Umbilical cord (tissue), 1 donor: ENCODE measurements at regions not wholly inside any gene's neighbourhood (a gene's known extent, or its start where the extent isn't known, plus 50 kb on each side); places are given as distances from the start of the nearest gene placed in this dataset.

ENCODE experiments used
- DNase-seq: peaks from one replicate; pipeline ENCODE4 v3.0.0-alpha.2; 2015; ENCODE audit warnings: low spot score

DNA sequence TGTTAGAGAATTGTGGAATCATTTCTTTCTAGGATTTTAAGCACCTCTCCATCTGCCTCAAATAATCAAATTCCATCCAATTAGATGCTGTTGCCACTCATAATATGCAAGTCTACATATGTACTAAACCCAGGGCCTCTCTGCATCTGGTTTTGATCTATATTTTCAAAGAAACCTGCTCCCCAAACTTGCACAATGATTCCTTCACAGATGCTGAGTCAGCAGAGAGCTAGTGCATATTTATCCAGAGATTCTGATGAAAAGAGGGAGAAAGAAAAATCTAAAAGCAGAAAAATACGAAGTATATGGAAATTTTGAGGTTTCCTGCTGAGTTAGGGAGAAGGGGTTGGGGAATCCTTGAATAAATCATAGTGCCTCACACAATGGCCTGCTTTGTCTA lies 235.1 kb upstream of the RBFOX1 start:
- peak; percentile 63 for DNase-seq

DNA sequence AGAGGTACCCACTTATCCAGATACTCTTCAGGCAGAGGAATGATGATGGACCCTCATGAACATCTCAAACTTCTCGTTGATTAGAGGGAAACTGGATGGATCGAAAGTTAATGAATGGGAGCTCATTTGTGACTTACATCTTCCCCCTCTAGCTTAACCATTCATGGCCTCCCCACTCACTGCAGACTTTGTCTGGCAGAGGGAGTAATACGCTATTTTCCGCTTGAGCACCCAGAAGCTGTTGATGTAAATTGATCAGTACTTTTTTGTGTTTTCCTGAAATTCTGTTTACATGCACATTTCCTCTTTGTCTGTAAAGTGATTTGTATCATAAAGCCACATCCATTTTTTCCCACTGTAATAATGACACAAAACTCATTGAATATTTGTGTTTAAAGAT lies 239.1 kb upstream of the RBFOX1 start:
- DNase-seq: no peak

DNA sequence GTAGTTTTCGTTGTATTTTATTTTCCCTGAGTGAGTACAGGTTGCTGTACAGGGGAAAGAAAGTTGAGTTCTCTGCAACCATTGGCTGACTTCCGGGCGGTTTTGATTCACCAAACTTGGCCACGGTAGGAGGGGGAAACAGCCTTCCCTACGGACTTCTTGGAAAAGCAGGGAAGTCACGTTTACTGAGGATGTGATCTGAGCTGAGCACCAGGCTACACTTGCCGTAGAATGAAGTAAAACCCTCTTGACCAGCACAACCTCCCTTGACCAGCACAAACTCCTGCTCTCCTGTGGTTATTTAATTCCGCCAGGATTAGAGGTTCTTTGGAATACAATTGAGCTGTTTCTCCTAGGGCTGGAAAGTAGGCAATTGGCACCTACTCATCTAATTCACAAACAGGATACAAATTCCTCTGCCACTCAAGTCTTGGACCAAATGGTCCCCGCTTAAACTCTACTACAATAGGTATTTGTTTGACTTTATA lies 242.0 kb upstream of the RBFOX1 start:
- no peak for DNase-seq

DNA sequence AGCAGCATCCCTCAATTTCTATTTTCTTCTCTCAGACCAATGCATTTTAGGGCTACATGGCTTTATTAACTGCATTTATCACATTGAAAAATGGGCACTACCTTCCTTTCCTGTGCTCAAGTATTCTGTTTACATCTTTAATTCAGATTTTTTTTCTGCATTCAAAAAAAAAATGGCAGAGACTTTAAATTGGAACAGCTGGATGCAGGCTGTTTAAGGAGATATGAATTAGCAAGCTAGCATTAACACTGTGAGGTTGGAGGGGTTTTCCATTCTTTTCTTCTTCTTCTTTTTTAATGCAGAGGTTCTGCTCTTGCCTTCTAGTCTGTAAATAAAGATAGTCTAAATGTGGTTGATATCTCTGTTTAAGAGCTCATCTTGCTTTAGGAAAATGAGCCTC lies 242.9 kb upstream of the RBFOX1 start:
- no peak for DNase-seq

DNA sequence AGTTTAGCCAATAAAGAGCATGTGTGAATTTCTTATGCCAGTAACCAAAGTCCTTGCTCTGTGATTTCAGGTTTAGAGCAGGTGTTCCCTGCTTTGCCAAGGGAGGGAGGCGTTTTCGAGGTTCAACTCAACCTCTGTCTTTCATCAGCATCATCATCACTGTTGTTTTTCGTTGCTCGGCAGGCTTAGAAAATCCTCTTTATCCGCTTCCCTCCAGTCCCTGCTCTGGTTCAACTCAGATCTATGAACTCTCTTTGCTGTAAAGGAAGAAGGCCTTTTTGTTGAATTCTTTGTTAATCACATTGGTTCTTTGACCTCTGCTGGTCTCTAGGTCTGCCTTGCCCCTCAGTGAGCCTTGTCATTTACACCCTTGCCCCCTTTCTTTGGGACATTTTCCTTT lies 243.9 kb upstream of the RBFOX1 start:
- peak; percentile 59 for DNase-seq

DNA sequence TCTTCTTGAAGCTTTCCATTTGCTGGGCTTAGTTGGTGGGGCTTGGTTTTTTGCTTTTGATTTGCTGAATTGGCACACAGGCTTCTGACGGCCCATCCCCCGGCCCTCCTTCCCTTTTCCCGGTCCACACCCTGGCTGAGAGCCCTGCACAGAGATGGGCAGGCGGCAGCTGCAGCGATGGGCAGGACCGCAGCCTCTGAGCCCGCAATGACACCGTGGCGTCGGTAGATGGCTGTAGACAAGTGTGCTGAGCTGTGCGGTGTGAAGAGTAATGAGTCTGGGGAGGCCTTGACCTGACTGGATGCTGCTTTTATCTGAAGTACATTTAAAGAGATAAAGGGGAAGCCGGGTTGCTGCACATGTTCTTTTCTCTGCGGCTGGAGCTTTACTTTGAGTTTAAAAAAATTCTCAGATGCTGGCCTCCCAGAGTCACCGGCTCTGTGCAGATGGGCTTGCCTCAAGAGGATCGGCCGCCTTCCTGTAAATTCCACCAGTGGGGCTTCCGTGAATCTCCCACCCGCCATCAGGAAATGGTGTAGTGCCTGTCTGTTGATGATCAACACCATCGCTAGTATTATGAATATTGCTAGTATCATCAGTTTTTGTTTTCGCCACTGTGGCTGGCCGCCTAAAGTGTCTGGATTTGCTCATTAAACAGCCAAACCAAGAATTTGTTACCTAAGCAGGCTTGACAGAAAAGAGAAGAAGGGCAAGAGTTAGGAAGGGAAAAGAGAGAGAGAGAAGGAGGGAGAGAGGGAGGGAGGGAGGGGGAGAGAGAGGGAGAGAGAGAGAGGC lies 245.6 kb upstream of the RBFOX1 start:
- peak; percentile 92 for DNase-seq

DNA sequence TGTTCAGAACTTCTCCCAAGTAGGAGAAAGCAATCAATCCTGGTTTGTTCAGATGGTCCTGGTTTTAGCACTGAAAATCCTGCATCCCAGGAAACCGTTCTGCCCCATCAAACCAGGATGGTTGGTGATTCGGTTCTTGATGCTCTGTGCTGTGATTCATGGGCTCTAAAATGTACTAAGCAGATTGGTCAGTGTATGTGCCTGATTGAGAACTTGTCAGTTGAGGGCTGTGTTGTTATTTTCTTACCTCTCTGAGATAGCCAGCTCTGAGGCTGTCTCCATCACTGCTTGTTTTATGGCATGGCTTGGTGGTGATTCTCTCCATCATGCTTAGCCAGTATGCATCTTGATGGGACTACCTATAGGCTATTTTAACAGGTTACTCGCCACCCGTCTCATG lies 246.9 kb upstream of the RBFOX1 start:
- DNase-seq: no peak

DNA sequence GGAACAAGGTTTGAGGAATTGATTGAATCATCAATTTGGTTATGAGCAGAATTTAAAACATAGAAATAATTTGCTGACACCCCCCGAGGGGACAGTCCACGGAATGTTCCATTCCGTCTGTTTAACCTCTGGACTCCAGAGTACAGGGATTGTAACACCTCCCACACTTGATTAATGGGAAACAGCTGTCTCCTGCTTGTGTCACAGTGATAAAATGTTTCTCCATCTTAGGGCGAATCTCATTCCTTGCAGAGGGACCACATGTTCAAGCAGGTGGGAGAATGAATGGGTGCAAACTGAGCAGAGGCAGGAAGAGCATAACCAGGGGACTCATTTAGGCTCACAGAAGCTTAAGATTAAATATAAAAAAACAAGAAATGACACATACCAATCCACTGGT lies 249.5 kb upstream of the RBFOX1 start:
- no peak for DNase-seq

DNA sequence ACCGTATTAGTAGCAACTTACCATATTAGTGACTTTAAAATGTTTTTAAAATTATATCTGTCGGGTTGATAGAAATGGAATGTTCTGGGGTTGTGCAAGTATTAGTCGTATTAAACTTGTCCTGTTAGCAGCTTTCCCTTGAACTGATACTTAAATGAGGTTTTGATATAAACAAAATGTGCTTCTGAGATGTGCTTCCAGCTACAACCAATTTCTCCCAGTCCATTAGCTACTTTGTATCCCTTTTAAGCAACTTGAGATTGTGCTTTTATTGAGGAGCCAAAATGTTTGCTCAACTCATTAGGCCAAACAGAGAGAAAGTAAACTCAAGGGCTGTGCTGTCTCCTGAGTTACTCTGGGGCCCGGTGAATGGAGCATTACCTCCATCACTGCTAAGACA lies 255.0 kb upstream of the RBFOX1 start:
- DNase-seq: no peak

DNA sequence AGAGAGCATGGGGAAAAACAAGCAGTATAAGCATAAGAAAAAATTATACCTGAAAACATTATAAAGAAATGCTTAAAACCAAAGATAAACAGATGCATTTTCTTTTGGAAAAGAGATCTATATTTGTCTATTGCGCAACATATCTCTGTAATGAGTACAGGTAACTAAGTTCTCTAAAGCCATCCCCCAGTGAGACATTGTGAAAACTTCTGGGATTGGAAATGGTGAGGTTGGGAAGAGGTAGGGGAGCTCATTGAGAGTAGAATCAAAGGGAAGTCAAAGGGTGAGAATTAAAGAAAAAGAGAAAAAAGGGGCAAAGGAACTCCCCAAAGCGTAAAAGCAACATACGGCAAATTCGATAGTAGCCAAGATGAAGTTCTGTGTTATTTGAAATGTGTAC lies 257.9 kb upstream of the RBFOX1 start:
- no peak for DNase-seq

DNA sequence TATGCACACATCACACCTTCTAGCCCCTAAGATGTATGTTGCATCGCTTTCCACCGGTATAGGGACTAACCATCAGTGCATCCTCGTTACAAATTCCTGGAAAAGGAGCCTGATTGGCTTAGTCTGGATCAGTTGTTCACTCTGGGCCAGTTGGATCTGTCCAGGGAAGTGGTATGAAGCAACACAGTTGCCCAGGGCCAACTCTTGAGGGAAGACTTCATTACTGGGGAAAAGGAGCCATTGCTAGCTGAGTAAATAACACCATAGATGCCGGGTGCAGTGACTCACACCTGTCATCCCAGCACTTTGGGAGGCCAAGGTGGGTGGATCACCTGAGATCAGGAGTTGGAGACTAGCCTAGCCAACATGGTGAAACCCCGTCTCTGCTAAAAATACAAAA lies 275.2 kb upstream of the RBFOX1 start:
- DNase-seq: no peak

DNA sequence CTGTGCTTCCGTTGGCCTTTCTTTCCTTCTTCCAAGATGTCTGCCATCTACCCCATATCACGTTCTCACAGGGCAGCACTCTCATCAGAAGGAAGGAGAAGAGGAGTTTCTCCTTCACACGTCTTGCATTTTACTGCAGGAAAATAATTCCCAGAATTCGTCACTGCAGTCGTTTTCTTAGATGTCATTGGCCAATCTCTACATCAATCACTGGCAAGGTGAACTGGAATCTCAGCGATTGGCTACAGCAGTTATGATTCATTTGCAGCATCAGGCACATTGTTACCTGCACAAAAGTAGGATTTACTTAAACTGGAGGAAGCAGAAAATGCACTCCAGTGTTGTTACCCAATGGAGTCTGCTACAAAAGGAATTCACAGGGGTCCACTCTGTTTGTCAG lies 277.2 kb upstream of the RBFOX1 start:
- no peak for DNase-seq

DNA sequence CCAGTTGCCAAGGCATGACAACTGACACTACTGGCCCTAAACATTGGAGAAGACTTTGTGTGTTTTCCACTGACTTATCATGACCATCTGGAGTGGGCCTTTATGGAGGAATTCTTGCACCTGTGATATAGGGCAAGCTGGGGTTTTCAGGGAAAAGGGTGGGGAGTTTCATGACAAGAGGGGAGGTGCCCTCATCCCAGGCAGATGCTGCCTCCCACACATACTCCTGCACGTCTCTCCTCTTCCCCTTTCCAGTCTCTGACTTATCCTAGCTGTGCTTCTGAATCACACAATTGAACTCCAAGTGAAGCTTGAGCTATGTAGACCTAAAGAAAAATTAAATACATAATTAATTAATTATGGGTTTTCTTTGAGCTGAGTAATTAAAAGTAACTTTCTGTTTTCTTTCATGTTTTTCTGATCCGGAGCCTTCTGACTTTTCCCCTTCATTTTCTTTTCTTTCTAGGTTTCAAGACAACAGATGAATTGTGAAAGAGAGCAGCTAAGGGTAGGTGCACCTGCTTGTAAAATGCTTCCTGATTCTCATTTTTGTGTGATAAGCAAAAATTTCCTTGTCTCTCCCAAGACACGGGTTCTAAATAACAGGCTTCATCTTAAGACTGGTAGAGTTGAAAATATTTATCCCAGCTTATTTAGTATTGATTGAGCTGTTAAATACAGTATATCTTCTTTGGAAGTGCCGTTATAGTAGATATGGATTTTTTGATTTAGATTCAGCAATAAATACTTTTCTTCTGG lies 280.9 kb upstream of the RBFOX1 start:
- DNase-seq: no peak

DNA sequence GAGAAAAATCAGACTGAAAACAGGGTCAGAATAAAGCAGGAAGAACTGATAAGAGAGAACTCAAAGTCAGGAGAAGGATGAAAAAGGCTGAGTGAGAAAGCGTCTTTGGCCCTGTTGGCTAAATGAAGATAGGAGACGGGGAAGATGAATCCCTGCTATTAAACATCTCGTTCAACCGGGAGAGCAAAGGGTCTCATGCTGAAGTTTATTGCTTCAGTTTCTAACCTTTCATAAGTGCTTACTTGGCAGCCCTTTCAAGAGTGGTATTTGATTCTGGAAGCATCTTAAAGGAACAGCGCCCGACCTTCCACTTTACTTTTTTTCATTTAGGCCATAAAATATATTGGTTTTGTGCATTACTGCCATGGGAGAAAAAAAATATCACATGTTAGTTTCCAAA lies 288.3 kb upstream of the RBFOX1 start:
- DNase-seq: peak; percentile 88

DNA sequence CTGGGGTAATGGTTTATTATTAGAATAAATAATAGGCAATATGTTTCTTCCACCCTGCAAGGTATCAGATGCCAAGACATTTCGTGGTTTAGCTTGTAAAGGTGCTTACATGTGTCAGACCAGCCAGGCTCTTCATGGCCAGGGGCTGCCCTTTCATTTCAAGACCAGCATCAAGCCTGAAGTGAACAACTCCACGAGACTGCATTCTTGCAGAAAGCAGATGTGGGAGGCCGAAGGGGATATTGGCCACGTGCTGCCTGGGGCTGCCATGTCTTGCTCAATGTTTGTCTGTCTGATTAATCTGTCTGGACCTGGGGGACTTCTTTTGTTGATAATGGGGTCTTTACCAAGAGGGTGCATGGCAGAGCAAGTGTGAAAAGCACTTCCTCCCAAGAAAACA lies 294.2 kb upstream of the RBFOX1 start:
- no peak for DNase-seq

DNA sequence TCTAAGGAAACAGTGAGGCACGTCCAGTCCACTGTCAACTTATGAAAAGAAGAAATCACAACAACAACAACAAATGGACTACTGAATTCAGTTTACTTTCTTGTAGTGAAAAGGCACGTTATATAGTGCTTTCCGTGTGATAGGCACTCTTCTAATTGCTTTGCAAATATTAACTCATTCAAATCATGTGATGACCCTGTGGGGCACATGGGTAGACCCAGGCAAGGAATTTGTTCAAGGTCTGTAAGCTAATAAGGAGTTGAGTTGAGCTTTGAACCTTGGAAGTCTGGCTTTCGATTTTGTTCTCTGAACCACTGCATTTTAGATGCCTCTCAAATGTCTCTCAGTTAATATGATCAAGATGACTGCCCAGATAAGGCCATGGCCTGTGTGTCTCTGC lies 295.1 kb upstream of the RBFOX1 start:
- no peak for DNase-seq

DNA sequence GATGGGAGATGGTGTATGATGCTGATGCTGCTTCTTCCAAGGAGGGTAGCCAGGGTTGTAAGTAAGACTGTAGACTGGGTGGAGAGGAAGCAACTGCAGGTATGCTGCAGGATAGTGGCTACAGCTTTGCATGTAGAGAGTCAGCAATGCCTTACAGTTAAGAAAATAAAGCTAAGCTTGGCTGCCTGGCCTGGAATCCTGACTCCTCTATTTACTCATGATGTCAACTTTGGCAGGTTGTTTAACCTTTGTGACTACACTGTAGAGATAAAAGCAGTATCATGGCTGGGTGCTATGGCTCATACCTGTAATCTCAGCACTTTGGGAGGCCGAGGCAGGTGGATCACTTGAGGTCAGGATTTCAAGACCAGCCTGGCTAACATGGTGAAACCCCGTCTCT lies 301.6 kb upstream of the RBFOX1 start:
- no peak for DNase-seq

DNA sequence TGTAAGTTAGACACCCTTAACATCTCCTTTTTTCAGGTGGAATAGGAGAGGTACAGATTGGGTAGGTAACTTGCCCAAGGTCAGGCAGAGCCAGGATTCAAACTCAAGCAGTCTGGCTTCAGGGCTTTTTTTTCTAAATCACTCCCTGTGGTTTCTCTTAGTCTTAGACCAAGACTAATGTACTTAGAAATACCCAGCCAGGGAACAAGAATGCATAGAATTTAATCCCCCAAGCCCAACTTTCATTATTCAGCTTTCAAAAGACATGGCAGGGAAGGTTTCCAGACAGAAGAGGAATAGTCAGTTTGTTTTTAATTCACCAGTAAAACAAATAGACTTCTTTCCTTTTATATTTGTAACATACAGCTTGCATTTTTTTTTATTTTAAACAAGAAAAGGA lies 305.2 kb upstream of the RBFOX1 start:
- no peak for DNase-seq

DNA sequence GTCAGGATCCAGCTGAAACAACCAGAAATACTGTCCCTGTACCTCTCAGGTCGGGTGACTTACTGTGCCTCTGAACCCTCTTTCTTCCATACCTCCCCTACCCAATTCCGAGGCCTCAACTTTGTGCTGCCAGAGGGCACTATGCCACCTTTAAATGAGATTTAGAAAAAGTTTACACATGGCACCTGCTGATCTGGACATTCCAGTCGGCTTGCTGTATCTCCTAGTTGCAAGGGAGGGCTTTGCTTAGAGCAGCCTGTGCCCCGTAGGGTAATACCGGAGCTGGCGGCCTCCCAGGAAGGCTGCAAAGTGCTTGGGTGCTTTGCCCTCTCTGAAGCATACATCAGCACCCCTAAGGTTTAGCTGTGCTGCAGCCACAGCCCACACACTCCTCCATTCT lies 306.0 kb upstream of the RBFOX1 start:
- no peak for DNase-seq

DNA sequence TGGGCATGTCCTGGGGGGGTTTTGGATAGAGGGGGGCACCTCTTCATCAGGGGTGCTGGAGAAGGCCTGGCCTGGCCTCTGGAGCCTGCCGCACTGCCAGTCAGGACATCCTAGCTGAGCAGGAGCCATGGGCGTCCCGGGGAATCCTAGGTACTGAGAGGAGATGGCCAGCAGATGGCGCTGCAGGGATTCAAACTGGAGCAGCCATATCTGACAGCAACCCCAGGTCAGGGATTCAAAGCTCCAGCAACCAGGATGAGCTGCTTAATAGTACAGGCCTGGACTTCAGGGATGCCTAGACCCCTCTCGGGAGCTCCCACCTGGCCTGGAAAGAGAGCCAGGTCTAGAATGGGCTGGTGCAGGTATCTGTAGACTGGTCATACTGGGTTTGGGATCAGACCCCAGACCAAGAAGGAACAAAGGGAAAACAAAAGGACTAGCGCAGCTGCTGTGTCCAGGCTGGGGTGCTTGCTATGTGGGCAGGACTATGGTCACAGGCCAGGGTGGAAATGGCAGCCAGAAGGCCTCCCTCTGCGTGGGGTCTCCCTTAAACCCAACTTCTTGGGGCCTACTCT lies 306.9 kb upstream of the RBFOX1 start:
- peak; percentile 80 for DNase-seq

DNA sequence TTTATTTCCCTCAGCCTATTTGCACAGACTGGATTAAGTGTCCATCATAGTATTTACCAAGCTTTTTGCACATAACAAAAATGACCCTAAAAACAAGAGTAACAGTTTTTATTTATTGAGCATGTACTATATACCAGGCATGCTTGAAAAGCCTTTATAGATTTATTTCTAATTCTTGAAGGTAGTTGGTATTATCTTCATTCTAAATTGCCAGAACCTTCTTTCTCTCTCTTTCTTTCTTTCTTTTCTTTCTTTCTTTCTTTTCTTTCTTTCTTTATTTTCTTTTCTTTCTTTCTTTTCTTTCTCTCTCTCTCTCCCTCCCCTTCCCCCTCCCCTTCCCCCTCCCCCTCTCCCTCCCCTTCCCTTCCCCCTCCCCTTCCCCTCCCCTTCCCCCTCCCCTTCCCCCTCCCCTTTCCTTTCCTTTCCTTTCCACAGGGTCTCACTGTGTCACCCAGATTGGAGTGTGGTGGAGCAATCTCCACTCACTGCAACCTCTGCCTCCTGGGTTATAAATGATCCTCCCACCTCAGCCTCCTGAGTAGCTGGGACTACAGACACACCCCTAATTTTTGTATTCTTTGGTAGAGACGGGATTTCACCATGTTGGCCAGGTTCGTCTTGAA lies 310.9 kb upstream of the RBFOX1 start:
- DNase-seq: no peak

DNA sequence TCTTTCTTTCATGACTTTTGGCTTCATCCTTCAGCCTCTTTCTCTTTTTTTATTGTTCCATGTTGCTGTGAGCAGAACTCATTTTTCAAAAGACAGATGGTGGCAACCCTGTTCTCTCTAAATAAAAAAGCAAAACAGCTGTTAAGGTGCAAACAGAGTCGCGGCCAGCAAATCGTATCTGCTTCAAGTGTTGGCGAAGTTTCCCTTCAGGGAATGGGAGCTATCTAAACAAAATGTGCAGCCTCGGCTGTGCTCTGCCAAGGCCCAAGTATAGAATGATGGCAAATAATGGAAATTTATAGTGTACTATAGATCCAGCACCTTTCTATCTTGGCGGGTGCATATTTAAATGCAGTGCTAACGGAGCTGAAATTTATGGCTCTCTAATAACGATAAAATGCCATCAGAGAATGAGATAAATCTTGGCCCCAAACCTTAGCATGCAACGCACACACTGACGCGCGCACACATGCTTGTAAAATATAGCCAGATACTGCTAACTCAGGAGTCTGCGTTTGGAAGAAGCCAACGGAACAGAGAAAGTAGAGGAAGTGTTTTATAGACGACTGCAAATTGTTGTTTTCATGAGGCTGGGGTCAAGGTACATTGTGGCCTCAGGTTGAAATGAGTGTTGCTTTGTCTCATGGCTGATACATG lies 315.5 kb upstream of the RBFOX1 start:
- DNase-seq: no peak
